ENCODE measurements at regions not wholly inside any gene's neighbourhood (a gene's known extent, or its start where the extent isn't known, plus 50 kb on each side); places are given as distances from the start of the nearest gene placed in this dataset.

- no peak for DNase-seq (ENCODE audit: low spot score)
These were observed 424.9 kb upstream of the MGAT4C start for GRCh38 chr12:86681060-86681459.

GRCh38 chr12:86675197-86675596 is 419.0 kb upstream of the MGAT4C start:
- DNase-seq (ENCODE audit: low spot score), result no peak

- no peak for DNase-seq (ENCODE audit: low spot score)
These were observed 414.8 kb upstream of the MGAT4C start for GRCh38 chr12:86670986-86671385.

- no peak for DNase-seq (ENCODE audit: low spot score)
These were observed 412.8 kb upstream of the MGAT4C start for GRCh38 chr12:86669010-86669409.

GRCh38 chr12:86666316-86666715 is 410.1 kb upstream of the MGAT4C start:
- no peak for DNase-seq (ENCODE audit: low spot score)

GRCh38 chr12:86663716-86664115 is 407.5 kb upstream of the MGAT4C start:
- DNase-seq (ENCODE audit: low spot score), result no peak

GRCh38 chr12:86663173-86663572 is 407.0 kb upstream of the MGAT4C start:
- DNase-seq (ENCODE audit: low spot score), result no peak

- no peak for DNase-seq (ENCODE audit: low spot score)
These were observed 406.3 kb upstream of the MGAT4C start for GRCh38 chr12:86662464-86662863.

GRCh38 chr12:86660488-86661147 is 404.4 kb upstream of the MGAT4C start:
- DNase-seq (ENCODE audit: low spot score), result no peak

- DNase-seq (ENCODE audit: low spot score), result no peak
These were observed 403.8 kb upstream of the MGAT4C start for GRCh38 chr12:86659985-86660384.

GRCh38 chr12:86658303-86658702 is 402.1 kb upstream of the MGAT4C start:
- DNase-seq (ENCODE audit: low spot score), result no peak

GRCh38 chr12:86647800-86648199 is 391.6 kb upstream of the MGAT4C start:
- no peak for DNase-seq (ENCODE audit: low spot score)

GRCh38 chr12:86634456-86635410 is 378.5 kb upstream of the MGAT4C start:
- no peak for DNase-seq (ENCODE audit: low spot score)

- no peak for DNase-seq (ENCODE audit: low spot score)
These were observed 370.8 kb upstream of the MGAT4C start for GRCh38 chr12:86627001-86627400.

GRCh38 chr12:86623267-86623666 is 367.1 kb upstream of the MGAT4C start:
- DNase-seq (ENCODE audit: low spot score), result no peak

- no peak for DNase-seq (ENCODE audit: low spot score)
These were observed 365.8 kb upstream of the MGAT4C start for GRCh38 chr12:86621957-86622356.

GRCh38 chr12:86613311-86613710 is 357.1 kb upstream of the MGAT4C start:
- DNase-seq (ENCODE audit: low spot score), result no peak

- no peak for DNase-seq (ENCODE audit: low spot score)
These were observed 352.4 kb upstream of the MGAT4C start for GRCh38 chr12:86608638-86609037.

GRCh38 chr12:86601550-86602308 is 345.5 kb upstream of the MGAT4C start:
- no peak for DNase-seq (ENCODE audit: low spot score)

GRCh38 chr12:86600664-86601231 is 344.6 kb upstream of the MGAT4C start:
- DNase-seq (ENCODE audit: low spot score), result no peak

- DNase-seq (ENCODE audit: low spot score), result no peak
These were observed 341.2 kb upstream of the MGAT4C start for GRCh38 chr12:86597431-86597830.

GRCh38 chr12:86590296-86590695 is 334.1 kb upstream of the MGAT4C start:
- DNase-seq (ENCODE audit: low spot score), result no peak
